GM23338 (cell line): ENCODE measurements at regions not wholly inside any gene's neighbourhood (a gene's known extent, or its start where the extent isn't known, plus 50 kb on each side); places are given as distances from the start of the nearest gene placed in this dataset.

Experiments used
- CREB1 ChIP-seq: fragments of 250-450 bp; sonication (Bioruptor Pico); IDR thresholded peaks from 2 replicates; pipeline ENCODE4 v1.5.0; 2020; ENCODE audit warnings: low read depth, mild to moderate bottlenecking, moderate library complexity
- EZH2 ChIP-seq: fragments of 200-600 bp; sonication (generic); IDR thresholded peaks from one replicate; pipeline ENCODE4 v1.8.0; 2017; ENCODE audit warnings: antibody characterized with exemption, mild to moderate bottlenecking, low read depth; ENCODE audit not compliant: unreplicated experiment

GRCh38 chr4:154953691-154954090 lies 172.6 kb downstream of the RBM46 start:
- TF ChIP-seq CREB1 (CRISPR knock-in tag), result no peak
- TF ChIP-seq EZH2, result no peak
